ENCODE measurements at regions not wholly inside any gene's neighbourhood (a gene's known extent, or its start where the extent isn't known, plus 50 kb on each side); places are given as distances from the start of the nearest gene placed in this dataset.

DNA sequence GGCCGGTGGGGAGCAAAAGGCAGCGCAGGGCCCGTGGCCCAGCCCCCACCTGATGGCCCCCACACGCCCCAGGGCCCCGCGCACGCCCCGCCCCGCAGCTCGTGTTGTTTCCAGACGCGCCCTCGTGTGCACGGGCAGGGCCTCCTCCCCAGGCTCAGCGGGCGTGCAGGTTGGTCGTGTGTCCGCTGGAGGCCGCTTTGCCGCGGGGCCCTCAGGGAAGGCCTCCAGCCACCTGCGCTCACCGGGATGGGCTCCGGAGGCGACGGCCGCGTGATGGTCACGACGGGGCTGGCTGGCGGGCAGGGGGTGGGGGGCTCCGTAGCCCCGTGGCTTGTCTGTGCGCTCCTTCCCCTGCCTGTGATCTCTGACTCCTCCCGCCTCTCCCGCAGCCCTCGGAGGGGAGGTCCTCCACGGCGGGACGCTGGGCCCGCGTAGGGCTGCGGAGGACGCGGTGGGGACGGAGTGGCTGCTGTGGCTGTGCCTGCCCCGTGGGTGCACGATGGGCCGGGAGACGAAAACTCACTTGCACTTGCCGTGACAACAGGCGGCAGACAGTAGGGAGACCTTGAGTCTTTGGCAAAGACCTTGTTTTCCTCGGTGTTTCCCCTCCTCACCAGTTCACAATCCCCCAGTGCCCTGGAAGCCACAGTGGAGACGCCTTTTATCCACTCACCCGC, 67.1 kb downstream of the RTP5 start:
- ChIA-PET CTCF (ENCODE audit: partially characterized antibody) (no interaction called here), POLR2A (ENCODE audit: partially characterized antibody) (no interaction called here)

More for the DNA sequence above, 67.1 kb downstream of the RTP5 start:
- FAIRE-seq (no peak), DNase-seq (ENCODE audit: low read depth in 1 of 2, low spot score in 2 of 2) (no peak)
- Histone ChIP-seq H3K56ac (replicated peaks; ENCODE audit: insufficient read length, low read depth, low read length) (no peak overlapping the region), H3K14ac (ENCODE audit: insufficient read length) (no peak overlapping the region), H4K8ac (ENCODE audit: extremely low read depth, insufficient read depth, low read length) (no peak overlapping the region), H2BK12ac (ENCODE audit: low read depth, low read length) (no peak overlapping the region), H4K91ac (replicated peaks; ENCODE audit: insufficient read length, low read length) (no peak overlapping the region), H3K4me3 (ENCODE audit: extremely low read depth in 1 of 4, insufficient read depth in 2 of 4, low read depth in 3 of 4, low read length in 4 of 4) (no peak overlapping the region), H3K27me3 (replicated peaks in 1 of 4; ENCODE audit: control insufficient read depth in 3 of 4, extremely low read depth in 1 of 4, insufficient read depth in 3 of 4, low read length in 3 of 4) (no peaks in the 10 kb centered on the region), H3K36me3 (ENCODE audit: control insufficient read depth in 2 of 4, insufficient read depth in 4 of 4, low read length in 3 of 4) (no peaks in the 10 kb centered on the region), H2AK5ac (ENCODE audit: low read depth, low read length) (no peak overlapping the region), H2AFZ (ENCODE audit: low read length) (no peak overlapping the region), H3K27ac (ENCODE audit: low read depth, low read length) (no peak overlapping the region), H4K20me1 (replicated peaks in 1 of 2; ENCODE audit: control insufficient read depth in 1 of 2, insufficient read depth in 2 of 2, low read length in 2 of 2) (no peaks in the 10 kb centered on the region), H3K4me1 (replicated peaks in 1 of 4; ENCODE audit: control insufficient read depth in 3 of 4, insufficient read depth in 4 of 4, low read length in 3 of 4) (no peaks in the 10 kb centered on the region), H2BK5ac (ENCODE audit: low read depth, low read length) (no peak overlapping the region), H3K23me2 (ENCODE audit: low read depth, low read length) (no peaks in the 10 kb centered on the region), H3K4ac (replicated peaks; ENCODE audit: insufficient read length, low read depth, low read length) (no peak overlapping the region), H4K5ac (ENCODE audit: insufficient read length, low read depth, low read length) (no peak overlapping the region), H2BK120ac (replicated peaks; ENCODE audit: low read depth, low read length) (no peak overlapping the region), H2BK20ac (ENCODE audit: low read length) (no peak overlapping the region), H3K23ac (ENCODE audit: insufficient read length) (no peak overlapping the region), H3K79me1 (ENCODE audit: low read depth, low read length) (no peaks in the 10 kb centered on the region), H3K9ac (replicated peaks in 1 of 4; ENCODE audit: extremely low read depth in 1 of 4, low read depth in 3 of 4, low read length in 3 of 4) (no peak overlapping the region), H3K9me3 (ENCODE audit: insufficient read depth in 2 of 2, low read depth in 1 of 2, low read length in 1 of 2) (peaks cover 13 to 25% of the 10 kb centered on the region in 2 experiments), H3K18ac (ENCODE audit: extremely low read depth, low read length) (no peak overlapping the region), H3K79me2 (ENCODE audit: control insufficient read depth in 1 of 2, insufficient read depth in 2 of 2, low read length in 2 of 2) (no peaks in the 10 kb centered on the region), H3K4me2 (ENCODE audit: insufficient read depth in 1 of 2, low read depth in 2 of 2, low read length in 2 of 2) (no peak overlapping the region), H2BK15ac (ENCODE audit: low read length) (no peak overlapping the region)
- 94% methylated on average over 31 of the region's 55 CpGs; no CpG with 5 or more reads in 1 of the 2 experiments for WGBS, 2 experiments (ENCODE audit: extremely low coverage in 1 of 2, insufficient coverage in 1 of 2, insufficient read length in 1 of 2, insufficient replicate concordance in 2 of 2, low coverage in 1 of 2, low lambda C conversion rate in 2 of 2, missing lambda C conversion rate in 1 of 2)
- TF ChIP-seq KDM4A (IDR thresholded peaks at IDR 0.05; ENCODE audit: low read depth, low read length, severe bottlenecking) (no peak), SAP30 (IDR thresholded peaks at IDR 0.05; ENCODE audit: insufficient read depth, insufficient replicate concordance, low read length) (no peak), SUZ12 (IDR thresholded peaks at IDR 0.05; ENCODE audit: low read length) (no peak), GTF2F1 (IDR thresholded peaks at IDR 0.05; ENCODE audit: borderline replicate concordance, low read depth, low read length) (no peak), MAX (IDR thresholded peaks at IDR 0.05) (no peak), HDAC6 (IDR thresholded peaks at IDR 0.05; ENCODE audit: low read depth, low read length) (no peak)

Measured in H1 (cell line).